CD8-positive, alpha-beta memory T cell (primary cell): ENCODE measurements at regions not wholly inside any gene's neighbourhood (a gene's known extent, or its start where the extent isn't known, plus 50 kb on each side); places are given as distances from the start of the nearest gene placed in this dataset.
"Not testable (repeated sequence)": the region's sequence is repeated elsewhere in the genome, so short reads cannot be mapped to it uniquely, and the experiment has no call there.

ENCODE experiments used
- CTCF ChIA-PET: fragments of 350-600 bp; sonication (Branson Sonifier 250); formaldehyde crosslinking; loops from one replicate; lab custom pipeline; 2021; ENCODE audit warnings: antibody characterized with exemption; lab: Charles Lee
- POLR2A ChIA-PET: fragments of 350-600 bp; sonication (Branson Sonifier 250); formaldehyde crosslinking; loops from one replicate; lab custom pipeline; 2021; ENCODE audit warnings: antibody characterized with exemption; lab: Charles Lee
- DNase-seq, 5 donors: peaks; one replicate each; pipeline versions ENCODE4 v3.0.0 to v3.0.0-alpha.2; 2020 to 2022; ENCODE audit warnings: mixed read lengths in 1 of 5
- H3K27ac ChIP-seq: one replicate; pipeline ENCODE4 v1.7.0; 2013; ENCODE audit warnings: low read depth, mild to moderate bottlenecking, low read length, moderate library complexity
- H3K27me3 ChIP-seq: 2 replicates; pipeline ENCODE4 v1.7.0; 2013; ENCODE audit warnings: low read length, mild to moderate bottlenecking; ENCODE audit not compliant: insufficient read depth, poor library complexity, severe bottlenecking
- H3K36me3 ChIP-seq: 2 replicates; pipeline ENCODE4 v1.7.0; 2013; ENCODE audit warnings: mild to moderate bottlenecking, low read length, moderate library complexity; ENCODE audit not compliant: insufficient read depth
- H3K4me1 ChIP-seq: 2 replicates; pipeline ENCODE4 v1.7.0; 2013; ENCODE audit warnings: mild to moderate bottlenecking, low read length, moderate library complexity; ENCODE audit not compliant: insufficient read depth
- H3K4me3 ChIP-seq: 2 replicates; pipeline ENCODE4 v1.7.0; 2013; ENCODE audit warnings: mild to moderate bottlenecking, low read length
- H3K9me3 ChIP-seq: 2 replicates; pipeline ENCODE4 v1.7.0; 2013; ENCODE audit warnings: mild to moderate bottlenecking, low read length
- H3K27ac Mint-ChIP-seq, 8 donors: one replicate each; pipeline ENCODE4 v1.8.0; 2020 to 2021; ENCODE audit warnings: mixed read lengths in 8 of 8, mild to moderate bottlenecking in 6 of 8, inconsistent platforms in 3 of 8, moderate library complexity in 3 of 8
- H3K27me3 Mint-ChIP-seq, 2 donors: one replicate each; pipeline ENCODE4 v1.8.0; 2020 to 2021; ENCODE audit warnings: mixed read lengths in 2 of 2, mild to moderate bottlenecking in 1 of 2, moderate library complexity in 1 of 2
- H3K36me3 Mint-ChIP-seq, 3 donors: one replicate each; pipeline ENCODE4 v1.8.0; 2020 to 2021; ENCODE audit warnings: mixed read lengths in 3 of 3, inconsistent platforms in 1 of 3, mild to moderate bottlenecking in 1 of 3
- H3K4me1 Mint-ChIP-seq, 3 donors: one replicate each; pipeline ENCODE4 v1.8.0; 2020 to 2021; ENCODE audit warnings: mixed read lengths in 3 of 3, inconsistent platforms in 1 of 3, mild to moderate bottlenecking in 1 of 3
- H3K4me3 Mint-ChIP-seq, 7 donors: one replicate each; pipeline ENCODE4 v1.8.0; 2020 to 2021; ENCODE audit warnings: mixed read lengths in 7 of 7, mild to moderate bottlenecking in 6 of 7, moderate library complexity in 4 of 7, inconsistent platforms in 2 of 7
- H3K9me3 Mint-ChIP-seq, 5 donors: one replicate each; pipeline ENCODE4 v1.8.0; 2020 to 2022; ENCODE audit warnings: mixed read lengths in 5 of 5, mild to moderate bottlenecking in 3 of 5, moderate library complexity in 2 of 5, inconsistent platforms in 1 of 5

DNA sequence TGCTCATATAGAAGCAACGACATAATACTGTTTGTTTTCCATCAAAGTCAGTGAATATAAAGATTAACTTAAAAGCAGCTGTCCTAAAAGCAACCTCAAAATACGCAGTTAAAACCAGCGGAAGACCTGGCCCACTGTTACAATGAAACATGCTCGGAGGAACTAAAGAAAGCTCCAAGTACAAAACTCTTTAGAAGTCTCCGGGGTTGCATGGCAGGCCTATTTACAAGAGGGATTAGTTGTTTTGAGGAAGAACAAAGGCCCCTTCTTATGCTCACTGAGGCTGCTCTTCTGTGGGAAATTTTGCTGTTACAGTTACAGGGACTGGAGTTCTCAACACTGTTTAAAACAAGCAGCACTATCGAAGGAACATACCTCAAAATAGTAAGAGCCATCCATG lies 75.9 kb upstream of the C12orf71 start:
- no peaks in the 10 kb centered on the region for H3K36me3 Mint-ChIP-seq
- ChIA-PET POLR2A (no interaction called here), CTCF (no interaction called here)
- H3K4me1 Mint-ChIP-seq = no peaks in the 10 kb centered on the region
- H3K4me3 ChIP-seq = no peak overlapping the region
- H3K4me1 ChIP-seq = no peaks in the 10 kb centered on the region
- H3K9me3 Mint-ChIP-seq = no peaks in the 10 kb centered on the region
- H3K9me3 ChIP-seq = no peaks in the 10 kb centered on the region
- no peaks in the 10 kb centered on the region for H3K36me3 ChIP-seq
- no peaks in the 10 kb centered on the region for H3K27me3 Mint-ChIP-seq
- no peak overlapping the region for H3K4me3 Mint-ChIP-seq
- H3K27ac ChIP-seq = no peak overlapping the region
- no peak for DNase-seq
- H3K27me3 ChIP-seq = no peaks in the 10 kb centered on the region
- no peak overlapping the region for H3K27ac Mint-ChIP-seq

DNA sequence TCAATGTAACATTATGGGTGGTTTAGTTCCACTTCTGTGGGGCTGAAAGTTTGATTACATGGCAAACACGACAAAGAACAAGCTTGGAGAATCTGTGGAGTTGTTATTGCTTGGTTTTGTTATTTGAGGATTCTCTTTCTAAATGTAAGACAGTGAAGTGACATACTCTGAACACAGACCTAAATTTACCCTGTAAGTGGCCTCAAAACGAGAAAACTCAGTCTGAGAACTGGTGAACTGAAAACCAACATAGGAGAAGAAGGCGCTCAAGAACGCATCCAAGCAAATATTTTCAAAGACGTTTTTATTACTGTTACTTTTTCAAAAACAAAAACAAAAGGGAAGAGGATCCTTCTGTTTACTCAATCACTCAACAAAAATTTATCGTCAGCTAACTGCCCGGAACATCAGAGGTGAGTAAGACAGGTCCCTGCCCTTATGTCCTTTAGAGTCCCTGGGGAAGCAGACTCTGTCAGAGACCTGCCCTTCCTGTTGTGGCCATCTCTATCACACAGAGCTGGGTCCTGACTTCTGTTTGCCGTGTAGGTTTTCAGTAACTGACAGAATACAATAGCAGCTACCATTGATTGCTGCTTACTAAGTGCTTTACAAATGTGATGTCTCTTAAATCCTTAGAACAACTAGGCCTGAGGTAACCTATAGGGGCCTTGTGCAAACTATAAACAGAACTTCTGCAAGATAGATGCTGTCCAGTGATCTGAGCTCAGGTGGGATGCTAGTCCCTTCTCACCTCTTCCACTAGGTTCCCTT lies 79.3 kb upstream of the C12orf71 start:
- peak overlapping the region in 1 of 8 donors; percentile 4 for H3K27ac Mint-ChIP-seq
- ChIA-PET CTCF (no interaction called here), POLR2A (no interaction called here)

DNA sequence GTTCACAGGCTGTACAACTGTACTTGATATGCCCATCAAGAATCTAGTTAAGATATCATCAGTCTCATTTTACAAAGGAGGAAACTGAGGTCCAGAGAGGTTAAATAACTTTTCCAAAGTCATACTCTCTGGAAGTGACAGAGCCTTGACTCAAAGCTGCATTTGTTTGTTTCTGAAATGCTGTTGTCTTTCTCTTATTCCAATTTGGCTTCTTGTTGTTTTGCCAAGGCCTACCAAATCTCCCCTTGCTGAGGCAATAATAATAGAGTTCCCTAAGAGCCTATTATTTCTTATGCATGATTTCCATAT lies 79.8 kb upstream of the C12orf71 start:
- Mint-ChIP-seq H3K27me3 (no peaks in the 10 kb centered on the region), H3K9me3 (peaks cover 0 to 4% (median 2%) of the 10 kb centered on the region in 5 donors), H3K27ac (no peak overlapping the region), H3K4me3 (no peak overlapping the region), H3K36me3 (no peaks in the 10 kb centered on the region), H3K4me1 (peaks cover 0 to 2% (median 0%) of the 10 kb centered on the region in 3 donors)
- CTCF ChIA-PET = no interaction called here
- Histone ChIP-seq H3K36me3 (no peaks in the 10 kb centered on the region), H3K4me3 (no peak overlapping the region), H3K9me3 (no peaks in the 10 kb centered on the region), H3K27me3 (no peaks in the 10 kb centered on the region), H3K27ac (no peak overlapping the region), H3K4me1 (no peaks in the 10 kb centered on the region)
- no peak for DNase-seq
- POLR2A ChIA-PET = no interaction called here

More for the DNA sequence above, 79.3 kb upstream of the C12orf71 start:
- H3K27ac ChIP-seq = no peak overlapping the region
- H3K27me3 ChIP-seq = no peaks in the 10 kb centered on the region
- H3K36me3 ChIP-seq = no peaks in the 10 kb centered on the region
- H3K4me3 ChIP-seq = no peak overlapping the region
- Mint-ChIP-seq H3K27me3 (no peaks in the 10 kb centered on the region), H3K36me3 (no peaks in the 10 kb centered on the region), H3K4me3 (no peak overlapping the region), H3K4me1 (peaks cover 0 to 2% (median 0%) of the 10 kb centered on the region in 3 donors), H3K9me3 (peaks cover 0 to 4% (median 2%) of the 10 kb centered on the region in 5 donors)
- H3K9me3 ChIP-seq = no peaks in the 10 kb centered on the region
- DNase-seq = no peak
- H3K4me1 ChIP-seq = no peaks in the 10 kb centered on the region

DNA sequence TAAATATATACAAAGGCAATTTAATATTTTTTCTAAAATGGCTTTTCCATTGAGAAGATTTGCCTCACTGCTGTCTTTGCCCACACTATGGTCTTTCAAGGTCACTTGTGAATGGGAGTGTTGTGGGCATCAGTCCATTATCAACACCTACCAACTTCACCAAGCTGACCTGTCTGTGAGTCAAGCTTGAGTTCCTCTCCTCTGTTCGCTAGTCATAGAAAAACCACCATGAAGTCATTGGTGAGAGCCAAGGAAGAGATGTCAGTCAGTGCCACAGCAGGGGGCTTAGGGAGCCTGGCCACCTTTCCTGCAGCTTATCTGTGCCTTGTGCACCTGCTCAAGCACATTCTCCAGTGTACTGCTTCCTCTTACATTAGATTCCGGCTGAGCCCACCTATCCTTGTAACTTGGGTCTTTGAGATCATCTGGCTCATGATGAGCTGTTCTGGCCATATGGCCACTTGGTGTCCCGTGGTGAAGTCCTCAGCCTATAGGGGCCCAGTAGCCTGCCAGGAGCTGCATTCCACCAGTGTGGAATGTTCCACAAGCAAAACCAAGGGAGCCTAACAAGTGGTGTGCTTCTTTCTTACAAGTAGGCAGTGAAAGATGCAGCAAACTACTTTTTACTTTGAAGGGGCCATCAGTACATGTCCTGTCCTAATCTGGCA lies 80.8 kb upstream of the C12orf71 start:
- H3K36me3 Mint-ChIP-seq = peaks cover 0 to 2% (median 0%) of the 10 kb centered on the region in 3 donors
- H3K4me1 Mint-ChIP-seq = peaks cover 0 to 2% (median 0%) of the 10 kb centered on the region in 3 donors
- H3K4me3 Mint-ChIP-seq = no peak overlapping the region
- POLR2A ChIA-PET = no interaction called here
- no peaks in the 10 kb centered on the region for H3K27me3 Mint-ChIP-seq
- H3K27ac Mint-ChIP-seq = no peak overlapping the region
- DNase-seq = no peak
- Histone ChIP-seq H3K4me3 (no peak overlapping the region), H3K4me1 (no peaks in the 10 kb centered on the region), H3K36me3 (no peaks in the 10 kb centered on the region), H3K27ac (no peak overlapping the region), H3K9me3 (no peaks in the 10 kb centered on the region), H3K27me3 (no peaks in the 10 kb centered on the region)
- H3K9me3 Mint-ChIP-seq = peaks cover 0 to 5% (median 2%) of the 10 kb centered on the region in 5 donors
- CTCF ChIA-PET = no interaction called here

DNA sequence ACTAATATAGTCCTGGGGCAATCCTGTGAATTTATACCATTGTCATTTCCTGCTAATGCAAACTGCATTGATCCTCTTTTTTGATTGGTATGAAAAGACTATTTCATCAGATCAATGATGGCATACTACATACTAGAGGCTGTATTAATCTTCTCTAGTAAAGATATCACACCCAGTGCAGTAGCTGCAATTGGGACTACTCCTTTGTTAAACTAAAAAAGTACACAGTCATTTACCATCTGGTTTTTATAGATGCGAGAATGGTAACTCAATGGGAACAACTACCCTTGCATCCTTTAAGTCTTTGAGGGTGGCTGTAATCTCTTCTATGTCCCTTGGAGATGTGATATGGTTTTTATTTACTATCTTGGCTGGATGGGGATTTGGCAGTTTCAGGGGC lies 80.2 kb upstream of the STK38L start:
- no peaks in the 10 kb centered on the region for H3K27me3 ChIP-seq
- no peaks in the 10 kb centered on the region for H3K36me3 ChIP-seq
- H3K9me3 Mint-ChIP-seq = peaks cover 0 to 5% (median 2%) of the 10 kb centered on the region in 5 donors
- DNase-seq = no peak
- no peak overlapping the region for H3K27ac Mint-ChIP-seq
- H3K4me1 ChIP-seq = no peaks in the 10 kb centered on the region
- H3K27me3 Mint-ChIP-seq = no peaks in the 10 kb centered on the region
- CTCF ChIA-PET = no interaction called here
- H3K4me1 Mint-ChIP-seq = peaks cover 0 to 2% (median 0%) of the 10 kb centered on the region in 3 donors
- H3K4me3 ChIP-seq = no peak overlapping the region
- no peak overlapping the region for H3K4me3 Mint-ChIP-seq
- POLR2A ChIA-PET = no interaction called here
- H3K9me3 ChIP-seq = no peaks in the 10 kb centered on the region
- no peak overlapping the region for H3K27ac ChIP-seq
- peaks cover 0 to 6% (median 2%) of the 10 kb centered on the region in 3 donors for H3K36me3 Mint-ChIP-seq

DNA sequence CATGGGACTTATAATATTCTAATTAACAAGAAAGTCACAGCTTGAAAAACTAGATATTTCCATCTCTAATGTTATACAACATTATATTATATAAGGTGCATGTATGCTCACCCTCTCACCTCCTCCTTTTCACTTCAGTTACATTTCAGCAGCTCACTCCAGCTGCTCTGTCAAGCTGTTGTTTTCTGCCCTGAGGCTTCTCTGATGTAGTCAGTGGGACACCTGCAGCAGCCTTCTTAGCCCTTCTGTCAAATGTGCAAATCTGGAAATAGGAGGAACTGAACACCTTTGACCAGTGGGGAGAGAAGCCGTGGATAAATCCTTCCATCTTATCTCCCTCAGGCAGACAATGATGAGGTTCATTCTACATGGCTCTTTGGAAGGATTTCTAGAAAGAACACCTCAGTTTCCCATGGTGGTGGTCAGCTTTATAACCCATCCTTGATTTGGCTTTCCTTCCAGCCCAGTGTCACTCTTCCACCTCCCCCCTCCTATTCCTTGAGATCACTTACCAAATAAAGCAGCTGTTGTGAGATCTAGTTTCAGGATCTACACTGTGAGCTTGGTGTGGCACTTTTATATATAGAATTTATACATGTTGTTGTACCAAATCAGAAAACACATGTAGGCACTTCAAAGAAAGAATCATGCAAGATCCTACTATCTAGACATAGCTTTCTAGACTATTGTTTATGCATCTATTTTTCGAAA lies 79.6 kb upstream of the STK38L start:
- Histone ChIP-seq H3K4me3 (no peak overlapping the region), H3K4me1 (no peaks in the 10 kb centered on the region), H3K36me3 (no peaks in the 10 kb centered on the region), H3K27me3 (no peaks in the 10 kb centered on the region), H3K9me3 (no peaks in the 10 kb centered on the region), H3K27ac (no peak overlapping the region)
- ChIA-PET CTCF (no interaction called here), POLR2A (no interaction called here)
- Mint-ChIP-seq H3K4me1 (peaks cover 0 to 2% (median 0%) of the 10 kb centered on the region in 3 donors), H3K9me3 (peaks cover 0 to 5% (median 2%) of the 10 kb centered on the region in 5 donors), H3K4me3 (no peak overlapping the region), H3K27ac (peak overlapping the region in 1 of 8 donors; percentile 18), H3K27me3 (no peaks in the 10 kb centered on the region), H3K36me3 (peaks cover 0 to 9% (median 2%) of the 10 kb centered on the region in 3 donors)
- no peak for DNase-seq

DNA sequence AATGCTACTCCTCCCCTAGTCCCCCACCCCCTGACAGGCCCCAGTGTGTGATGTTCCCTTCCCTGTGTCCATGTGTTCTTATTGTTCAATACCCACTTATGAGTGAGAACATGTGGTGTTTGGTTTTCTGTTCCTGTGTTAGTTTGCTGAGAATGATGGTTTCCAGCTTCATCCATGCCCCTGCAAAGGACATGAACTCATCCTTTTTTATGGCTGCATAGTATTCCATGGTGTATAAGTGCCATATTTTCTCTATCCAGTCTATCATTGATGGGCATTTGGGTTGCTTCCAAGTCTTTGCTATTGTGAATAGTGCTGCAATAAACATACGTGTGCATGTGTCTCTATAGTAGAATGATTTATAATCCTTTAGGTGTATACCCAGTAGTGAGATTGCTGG lies 78.1 kb upstream of the STK38L start:
- H3K27me3 ChIP-seq, H3K4me3 Mint-ChIP-seq, H3K36me3 ChIP-seq, H3K27ac Mint-ChIP-seq, CTCF ChIA-PET, H3K27ac ChIP-seq, H3K27me3 Mint-ChIP-seq, H3K4me1 Mint-ChIP-seq, H3K4me3 ChIP-seq, DNase-seq, H3K9me3 ChIP-seq, POLR2A ChIA-PET, H3K4me1 ChIP-seq: not testable (repeated sequence)
- H3K36me3 Mint-ChIP-seq = peaks cover 0 to 13% (median 2%) of the 10 kb centered on the region in 3 donors
- peaks cover 0 to 18% (median 12%) of the 10 kb centered on the region in 5 donors for H3K9me3 Mint-ChIP-seq

DNA sequence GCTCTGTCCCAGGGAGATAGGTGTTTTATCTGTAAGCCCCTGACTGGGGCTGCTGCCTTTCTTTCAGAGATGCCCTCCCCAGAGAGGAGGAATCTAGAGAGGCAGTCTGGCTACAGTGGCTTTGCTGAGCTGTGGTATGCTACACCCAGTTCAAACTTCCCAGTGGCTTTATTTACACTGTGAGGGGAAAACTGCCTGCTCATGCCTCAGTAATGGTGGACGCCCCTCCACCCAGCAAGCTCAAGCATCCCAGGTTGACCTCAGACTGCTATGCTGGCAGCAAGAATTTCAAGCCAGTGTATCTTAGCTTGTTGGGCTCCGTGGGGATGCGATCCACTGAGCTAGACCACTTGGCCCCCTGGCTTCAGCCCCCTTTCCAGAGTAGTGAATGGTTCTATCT lies 72.6 kb upstream of the STK38L start:
- H3K27ac Mint-ChIP-seq, H3K27me3 ChIP-seq, CTCF ChIA-PET, H3K4me1 ChIP-seq, H3K27ac ChIP-seq, H3K4me1 Mint-ChIP-seq, H3K9me3 ChIP-seq, H3K4me3 ChIP-seq, POLR2A ChIA-PET, H3K36me3 ChIP-seq, DNase-seq: not testable (repeated sequence)
- peaks cover 7 to 10% of the 10 kb centered on the region in 2 donors for H3K27me3 Mint-ChIP-seq
- H3K4me3 Mint-ChIP-seq = peak overlapping the region in 1 of 7 donors; percentile 14
- H3K36me3 Mint-ChIP-seq = peaks cover 3 to 30% (median 6%) of the 10 kb centered on the region in 3 donors
- peaks cover 0 to 26% (median 19%) of the 10 kb centered on the region in 5 donors for H3K9me3 Mint-ChIP-seq
